ENCODE measurements at regions not wholly inside any gene's neighbourhood (a gene's known extent, or its start where the extent isn't known, plus 50 kb on each side); places are given as distances from the start of the nearest gene placed in this dataset.

DNA sequence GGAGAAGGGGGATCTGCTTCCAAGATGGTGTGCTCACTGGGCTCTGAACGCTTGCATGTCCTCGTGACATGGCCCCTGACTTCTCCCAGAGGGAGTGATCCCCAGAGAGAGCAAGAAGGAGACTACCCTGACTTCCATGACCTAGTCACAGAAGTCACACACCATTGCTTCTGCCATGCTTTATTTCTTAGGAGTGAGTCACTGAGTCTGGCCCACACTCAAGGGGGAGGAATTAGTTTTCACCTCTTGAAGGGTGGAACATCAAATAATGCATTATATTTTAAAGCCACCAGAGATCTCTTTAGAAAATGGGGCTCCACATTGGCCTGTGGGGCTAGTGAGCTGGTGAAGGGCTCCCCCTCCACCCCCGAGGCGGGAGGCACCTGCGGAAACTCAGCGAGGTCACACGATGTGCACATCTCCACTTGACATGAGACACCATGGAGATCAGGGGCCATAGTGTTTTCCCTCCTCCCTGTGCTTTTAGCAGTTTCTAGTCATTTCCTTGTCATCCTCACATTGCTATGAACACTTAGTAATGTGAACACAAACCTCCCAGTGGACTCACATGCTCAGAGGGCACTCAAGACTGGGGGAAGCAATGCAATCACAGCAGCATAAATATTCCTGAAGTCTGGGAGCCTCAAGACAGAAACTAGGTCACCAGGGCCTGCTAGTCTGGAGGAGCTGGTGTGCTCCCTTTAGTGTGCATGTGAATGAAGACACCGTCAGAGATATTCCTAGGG is 87.4 kb upstream of the FZD10 start:
- DNase-seq: no peak

DNA sequence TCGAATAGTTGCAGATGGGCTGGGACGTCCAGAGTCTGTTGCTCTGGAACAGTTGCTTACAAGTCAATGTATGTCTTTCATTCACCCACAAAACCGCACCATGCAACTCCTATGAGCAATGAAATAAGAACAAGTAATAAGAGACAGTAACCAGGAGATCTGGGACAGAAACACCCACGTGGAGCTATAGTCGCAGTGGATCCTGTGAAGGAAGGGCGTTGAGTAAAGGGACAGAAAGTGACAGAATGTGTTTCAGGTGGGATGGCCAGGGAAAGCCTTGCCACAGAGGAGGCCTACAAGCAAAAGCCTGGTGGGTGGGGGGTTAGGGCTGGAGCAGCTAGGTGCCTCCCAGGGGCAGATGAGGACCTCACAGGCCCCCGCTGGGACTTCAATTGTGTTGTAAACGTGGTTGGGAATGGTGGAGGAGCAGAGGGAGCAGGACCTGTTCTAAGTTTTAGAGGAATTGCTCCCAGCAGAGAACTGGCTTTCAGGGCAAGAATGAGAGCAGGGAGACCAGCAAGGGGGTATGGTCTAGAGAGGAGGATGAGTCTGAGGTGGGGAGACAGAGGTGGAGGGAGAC is 86.7 kb upstream of the FZD10 start:
- no peak for DNase-seq

DNA sequence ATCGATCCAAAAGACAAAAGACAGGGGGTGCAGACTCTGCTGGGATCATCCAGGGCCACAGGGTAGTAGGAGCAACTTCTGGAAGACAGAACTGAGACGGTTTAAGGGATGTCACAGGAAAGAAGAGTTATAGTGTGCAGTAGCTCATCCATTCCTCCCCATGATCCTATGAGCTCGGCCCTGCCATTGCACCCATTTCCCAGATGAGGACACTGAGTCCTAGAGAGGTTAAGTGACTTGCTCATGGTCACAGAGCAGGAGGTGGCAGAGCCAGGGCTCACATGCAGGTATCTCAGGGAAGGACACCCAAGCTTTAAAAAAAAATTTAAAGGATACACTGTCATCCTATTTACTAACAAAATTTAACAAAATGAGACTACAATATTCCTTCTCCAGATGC is 86.1 kb upstream of the FZD10 start:
- DNase-seq: no peak

DNA sequence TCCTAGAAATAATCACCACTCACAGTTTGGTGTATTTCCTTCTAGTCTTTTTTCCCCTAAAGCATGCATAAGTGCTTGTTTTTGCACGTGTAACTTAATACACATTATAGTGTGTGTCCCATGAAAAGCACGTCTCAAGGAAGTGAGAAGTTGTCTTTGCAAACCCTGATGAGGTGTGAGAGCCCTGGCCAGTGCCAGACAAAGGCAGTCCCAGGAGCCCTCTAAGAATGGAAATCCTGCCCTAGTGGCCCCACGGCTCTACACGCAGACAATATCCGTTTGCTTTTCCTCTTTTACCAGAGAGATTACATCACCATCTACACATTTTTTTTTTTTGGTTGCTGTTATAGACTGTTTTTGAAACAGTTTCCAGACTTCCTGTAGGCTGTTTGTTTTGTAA is 85.5 kb upstream of the FZD10 start:
- DNase-seq: no peak

DNA sequence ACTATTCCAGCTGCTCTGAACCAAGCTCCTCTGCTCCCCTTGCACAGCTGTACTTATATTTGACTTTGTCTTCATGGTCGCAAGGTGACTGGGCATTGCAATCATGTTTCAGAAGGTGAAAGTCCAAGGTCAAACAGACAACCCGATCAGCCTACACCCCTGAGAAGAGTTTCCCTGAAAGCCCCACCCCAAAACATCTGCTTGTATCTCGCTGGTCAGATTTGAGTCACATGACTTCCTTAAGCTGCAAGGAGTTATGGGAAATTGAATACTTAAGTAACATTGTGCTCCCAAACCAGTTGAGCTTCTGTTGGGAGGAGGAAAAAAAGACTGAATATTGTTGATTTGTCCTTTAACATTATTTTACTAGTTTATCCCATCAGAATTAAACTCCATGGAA is 83.4 kb upstream of the FZD10 start:
- DNase-seq: no peak

DNA sequence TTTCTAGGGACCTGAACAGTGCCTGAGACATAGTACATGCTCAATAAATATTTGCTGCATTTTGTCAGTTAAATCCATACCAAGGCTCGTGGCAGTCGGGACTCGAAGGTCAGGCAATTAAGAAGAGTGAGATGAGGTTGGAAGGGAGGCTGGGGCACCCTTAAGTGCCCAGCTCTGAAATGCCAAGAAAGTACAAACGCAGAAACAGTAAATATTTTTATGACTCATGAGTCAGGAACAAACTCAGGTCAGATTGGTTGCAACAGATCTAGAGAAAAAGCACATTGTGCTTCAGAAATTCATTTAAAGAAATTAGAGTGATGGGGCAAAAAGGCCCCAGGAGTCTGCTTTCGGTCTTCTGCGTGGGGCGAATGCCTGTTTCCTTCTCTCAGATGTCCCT is 83.0 kb upstream of the FZD10 start:
- DNase-seq: no peak

DNA sequence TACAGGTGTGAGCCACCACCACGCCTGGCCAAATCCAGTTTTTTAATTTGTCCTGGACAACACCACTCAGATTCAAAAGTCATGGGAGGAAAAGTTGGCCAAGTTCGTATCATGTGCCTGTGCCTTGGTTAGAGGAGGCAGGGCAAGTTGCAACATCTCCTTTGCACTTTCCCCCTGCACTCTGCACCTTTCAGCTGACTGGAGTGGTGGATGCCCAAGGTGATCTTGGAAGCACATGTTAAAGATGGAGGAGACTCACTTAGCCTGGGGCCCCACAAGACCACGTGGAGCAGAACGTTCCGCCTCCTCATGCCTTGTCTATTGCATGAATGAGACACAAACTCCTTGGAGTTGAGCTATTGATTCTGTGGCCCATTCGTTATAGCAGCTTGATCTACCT is 82.1 kb upstream of the FZD10 start:
- no peak for DNase-seq

DNA sequence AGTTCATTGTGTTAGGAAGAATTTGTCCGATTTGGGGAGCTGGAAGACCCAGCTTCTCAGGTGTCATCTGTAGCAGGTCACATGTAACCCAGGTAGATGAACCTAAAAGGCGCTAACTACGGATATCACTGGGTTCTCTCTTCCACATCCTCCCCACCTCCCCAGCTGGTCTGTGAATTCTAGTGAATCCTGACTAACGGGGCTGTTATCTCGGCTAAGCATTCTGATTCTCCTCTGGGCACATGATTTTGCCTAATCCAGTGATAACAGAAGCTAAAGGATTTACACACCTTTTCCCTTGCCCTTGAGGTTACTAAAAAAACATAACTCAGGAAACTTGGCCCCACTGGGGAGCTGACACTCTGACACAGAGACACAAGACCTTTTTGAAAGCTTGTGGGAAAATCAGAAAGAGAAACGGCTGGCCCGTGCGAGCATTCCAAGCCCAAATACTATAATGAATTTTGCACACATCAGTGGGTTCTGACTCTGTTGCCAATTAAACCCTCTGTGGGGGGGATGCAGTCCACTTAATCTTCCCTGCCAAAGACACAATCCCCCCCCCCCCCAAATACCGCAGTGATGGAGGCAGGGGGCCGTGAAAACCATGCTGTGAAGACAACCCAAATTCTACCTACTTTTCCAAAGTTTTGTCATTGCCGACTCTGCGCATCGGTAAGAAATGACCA is 81.0 kb upstream of the FZD10 start:
- DNase-seq: no peak

DNA sequence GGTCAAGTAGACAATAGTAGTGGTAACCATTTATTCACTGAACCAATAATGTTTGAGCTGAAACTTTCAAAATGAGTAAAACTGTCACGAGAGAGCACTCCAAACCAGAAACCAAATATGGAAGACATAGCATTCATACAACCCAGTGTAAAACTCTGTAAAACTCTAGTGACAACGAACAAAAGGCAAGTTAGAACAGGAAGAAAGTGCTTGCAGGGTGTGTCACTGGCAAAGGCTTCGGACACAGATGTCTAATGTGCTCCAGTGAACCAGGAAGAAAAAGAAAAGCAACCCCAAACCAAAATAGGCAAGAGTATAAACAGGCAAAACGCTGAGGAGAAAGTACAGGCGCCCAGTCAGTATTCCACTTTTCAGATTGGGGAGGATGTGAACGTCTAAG is 79.3 kb upstream of the FZD10 start:
- no peak for DNase-seq

DNA sequence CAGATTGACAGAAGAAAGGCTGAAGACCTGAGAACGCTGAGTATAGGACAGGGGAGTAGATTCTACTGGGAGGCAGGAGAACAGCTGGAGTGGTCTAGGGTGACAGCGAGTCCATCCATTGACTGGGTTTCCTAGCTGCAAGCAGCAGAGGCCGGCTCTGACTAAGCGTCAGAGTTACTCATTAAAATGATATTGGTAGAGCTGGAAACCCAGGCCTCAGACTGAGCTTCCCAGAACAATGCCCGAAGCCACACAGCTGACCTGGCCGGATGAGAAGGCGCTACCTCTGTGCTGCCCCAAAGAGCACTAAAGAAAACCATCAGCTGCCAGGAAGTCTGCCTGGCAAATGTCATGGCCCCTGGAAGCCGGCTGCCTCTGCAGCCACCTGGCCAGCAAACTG is 78.5 kb upstream of the FZD10 start:
- no peak for DNase-seq

DNA sequence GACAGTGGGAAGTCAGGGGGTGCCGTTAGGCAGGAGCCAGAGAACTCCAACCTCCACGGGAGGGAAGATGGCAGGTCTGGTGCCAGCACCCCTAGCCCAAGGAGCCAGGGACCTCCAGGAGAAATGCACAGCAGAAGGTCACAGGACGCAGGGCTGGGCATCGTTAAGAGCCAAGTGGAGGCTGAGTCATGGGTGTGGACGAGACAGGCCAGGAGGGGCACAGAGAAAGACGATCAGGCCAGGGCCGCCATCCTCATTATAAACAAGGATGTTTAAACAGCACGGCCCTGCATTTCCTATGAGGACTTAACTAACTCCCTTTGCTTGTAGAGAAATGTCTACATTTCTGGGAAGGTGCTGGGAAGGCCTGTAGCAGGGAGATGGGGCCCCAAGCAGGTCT is 77.9 kb upstream of the FZD10 start:
- DNase-seq: no peak

DNA sequence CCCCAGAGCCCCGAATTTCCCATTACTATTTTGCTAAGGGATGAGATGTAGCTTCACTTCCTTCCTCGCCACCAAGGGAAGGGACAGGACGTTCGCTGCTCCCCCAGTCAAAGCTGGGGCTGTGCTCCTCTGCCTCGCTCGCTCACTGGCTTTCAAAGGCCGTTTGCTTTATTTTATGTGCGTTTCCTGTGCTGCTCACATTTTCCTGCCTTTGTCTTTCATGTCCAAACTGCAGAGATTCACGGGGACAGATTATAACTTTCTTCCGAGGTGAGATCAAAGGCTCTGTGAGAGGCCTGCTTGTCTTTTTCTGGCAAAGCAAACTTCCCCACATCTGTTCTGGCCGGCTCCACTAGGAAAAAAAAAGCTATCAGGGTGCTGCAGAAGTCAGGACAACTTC is 76.0 kb upstream of the FZD10 start:
- no peak for DNase-seq

DNA sequence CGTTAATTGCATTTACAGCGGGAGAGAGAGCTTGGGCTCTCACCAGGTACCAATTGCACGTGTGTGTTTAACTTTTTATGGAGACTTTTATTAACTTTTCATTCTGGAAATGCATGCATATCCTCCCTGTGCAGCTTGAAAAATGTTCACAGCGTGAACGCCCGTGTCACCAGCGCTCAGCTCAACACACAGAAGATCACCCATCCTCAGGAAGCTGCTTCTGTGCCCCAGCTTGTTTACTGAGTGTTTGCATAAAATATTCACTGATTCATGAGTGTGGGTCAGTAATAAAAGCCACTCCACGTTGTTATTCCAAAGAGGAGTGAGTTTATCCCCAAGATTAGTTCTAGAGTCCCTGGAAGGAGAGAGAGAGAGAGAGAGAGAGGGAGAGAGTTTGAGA is 75.5 kb upstream of the FZD10 start:
- no peak for DNase-seq

DNA sequence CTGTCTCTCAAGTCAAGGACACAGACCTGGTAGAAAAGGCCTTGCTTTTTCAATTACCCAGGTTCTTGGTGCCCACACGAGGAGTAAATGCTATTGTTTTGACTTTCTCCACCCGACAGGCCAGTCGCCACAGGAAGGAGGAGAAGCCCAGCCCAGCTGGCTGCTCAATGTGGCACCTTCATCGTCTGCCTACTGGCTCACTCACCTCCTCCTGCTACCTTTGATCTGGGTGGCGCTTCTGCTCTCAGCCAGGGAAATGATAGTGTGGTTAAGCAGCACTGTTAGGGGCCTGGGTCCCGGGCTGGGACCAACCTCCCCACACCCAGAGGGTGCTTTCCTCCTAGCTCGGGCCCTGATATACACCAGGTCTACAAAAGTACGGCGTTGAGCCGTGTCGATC is 75.0 kb upstream of the FZD10 start:
- DNase-seq: no peak

DNA sequence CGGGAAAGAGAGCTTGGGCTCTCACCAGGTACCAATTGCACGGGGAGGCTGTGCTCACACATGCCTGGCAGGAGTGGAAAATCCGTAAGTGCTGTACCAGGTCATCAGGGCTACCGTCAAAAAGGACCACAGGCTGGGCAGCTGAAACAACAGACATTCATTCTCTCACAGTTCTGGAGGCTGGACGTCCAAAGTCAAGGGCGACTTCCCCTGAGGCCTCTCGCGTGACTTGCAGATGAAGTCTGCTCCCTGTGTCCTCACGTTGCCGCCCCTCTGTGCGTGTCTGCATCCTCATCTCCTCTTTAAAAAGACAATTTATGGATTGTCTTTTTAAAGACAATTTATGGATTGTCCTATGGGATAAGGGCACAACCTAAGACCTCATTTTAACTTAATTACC is 73.8 kb upstream of the FZD10 start:
- no peak for DNase-seq

DNA sequence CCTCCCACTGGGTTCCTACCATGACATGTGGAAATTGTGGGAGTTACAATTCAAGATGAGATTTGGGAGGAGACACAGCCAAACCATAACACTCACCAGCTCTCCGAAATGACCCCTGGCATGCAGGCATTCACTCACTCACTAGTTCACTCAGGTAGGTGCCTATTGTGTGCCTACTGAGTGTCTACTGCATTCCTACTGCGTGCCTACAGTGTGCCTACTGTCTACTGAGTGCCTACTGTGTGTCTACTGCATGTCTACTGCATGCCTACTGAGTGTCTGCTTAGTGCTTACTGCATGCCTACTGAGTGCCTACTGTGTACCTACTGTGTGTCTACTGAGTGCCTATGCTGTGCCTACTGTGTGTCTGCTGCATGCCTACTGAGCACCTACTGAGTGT is 71.7 kb upstream of the FZD10 start:
- no peak for DNase-seq

DNA sequence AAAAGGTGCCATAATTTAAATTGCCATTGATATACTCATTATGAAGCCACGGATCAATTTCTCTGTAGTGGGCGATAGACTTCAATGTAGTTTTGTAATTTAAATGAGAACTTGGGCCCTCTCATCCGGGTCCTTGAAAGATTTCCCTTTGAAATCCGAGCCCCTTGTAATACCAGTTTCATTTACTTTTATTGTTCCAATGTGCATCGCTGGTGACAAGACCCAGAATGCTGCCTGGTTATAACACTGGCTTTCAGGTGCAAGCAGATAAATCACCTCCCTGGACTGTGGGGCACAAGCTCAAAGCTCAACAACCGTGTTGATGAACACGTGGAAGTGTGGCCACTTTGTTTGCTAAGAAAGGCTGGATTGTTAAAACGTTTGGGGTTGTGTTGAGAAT is 68.9 kb upstream of the FZD10 start:
- no peak for DNase-seq

DNA sequence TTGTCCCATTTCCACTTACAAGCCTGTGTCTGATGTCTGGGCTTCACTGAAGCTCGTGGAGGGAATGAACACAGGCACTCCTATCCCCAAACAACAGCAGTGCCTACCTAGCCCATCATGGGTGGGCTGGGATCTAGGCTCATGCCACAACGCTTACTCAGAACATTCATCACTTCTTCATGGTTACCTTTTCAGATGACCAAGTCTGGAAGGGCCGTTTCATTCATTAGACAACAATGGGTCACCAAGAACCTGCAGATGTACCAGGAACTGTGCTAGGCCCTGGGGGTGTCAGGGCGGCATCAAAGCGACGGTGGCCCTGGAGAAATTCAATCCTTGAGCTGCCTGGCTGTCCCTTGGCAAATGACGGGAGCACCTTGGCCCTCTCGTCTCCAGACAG is 64.9 kb upstream of the FZD10 start:
- DNase-seq: no peak

DNA sequence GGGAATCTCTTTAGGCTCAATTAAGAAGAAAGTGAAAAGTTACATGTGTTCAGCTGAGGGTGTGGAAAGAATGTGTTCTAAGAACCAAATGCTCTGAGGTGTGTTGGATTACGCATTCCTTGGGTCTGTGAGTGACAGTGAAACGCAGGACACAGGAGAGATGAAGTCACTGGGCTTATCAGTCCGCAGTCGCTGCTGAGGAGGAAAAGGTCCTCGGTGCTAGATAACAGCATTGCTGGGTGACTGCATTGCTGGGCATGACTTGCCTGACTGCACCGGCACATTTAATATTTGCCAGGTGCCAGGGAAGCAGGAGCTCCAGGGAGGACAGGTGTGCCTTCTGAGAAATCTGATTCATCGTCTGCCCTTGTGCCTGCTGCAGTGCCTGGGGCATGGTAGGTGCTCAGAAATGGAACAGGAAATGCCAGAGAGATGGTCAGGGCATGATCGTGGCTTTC is 64.4 kb upstream of the FZD10 start:
- no peak for DNase-seq

DNA sequence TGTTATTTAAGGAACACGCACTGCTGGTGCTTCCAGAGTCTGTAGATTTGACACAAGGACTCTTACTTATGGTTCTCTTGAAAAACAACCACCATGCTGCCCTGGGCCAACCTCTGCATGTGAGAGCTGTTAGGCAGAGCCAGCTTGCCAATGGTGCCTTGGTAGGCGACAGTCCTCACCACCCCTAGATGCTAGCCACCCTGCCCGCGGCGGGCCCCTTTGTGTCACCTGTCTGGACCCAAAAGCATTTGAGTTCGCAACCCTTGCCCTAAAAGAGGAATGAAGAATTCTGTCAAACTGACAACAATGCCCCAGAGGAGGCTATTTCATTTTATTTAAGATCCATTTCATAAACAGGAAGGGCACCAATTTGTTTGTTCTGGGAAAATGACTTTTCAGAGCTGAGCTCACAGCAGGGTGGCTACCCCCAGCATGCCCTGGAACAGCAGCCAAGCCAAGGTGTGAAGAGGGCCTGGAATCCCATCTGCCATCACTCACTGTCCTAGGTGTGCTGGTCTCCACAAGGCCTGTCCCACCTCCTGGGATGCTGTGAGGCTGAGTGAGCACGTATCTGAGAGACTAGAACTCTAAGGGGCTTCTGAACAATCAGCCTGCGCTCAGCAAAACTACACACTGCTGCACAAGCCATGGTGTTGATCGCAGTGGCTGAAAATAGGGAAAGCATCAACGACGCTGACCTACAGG is 63.8 kb upstream of the FZD10 start:
- DNase-seq: no peak

DNA sequence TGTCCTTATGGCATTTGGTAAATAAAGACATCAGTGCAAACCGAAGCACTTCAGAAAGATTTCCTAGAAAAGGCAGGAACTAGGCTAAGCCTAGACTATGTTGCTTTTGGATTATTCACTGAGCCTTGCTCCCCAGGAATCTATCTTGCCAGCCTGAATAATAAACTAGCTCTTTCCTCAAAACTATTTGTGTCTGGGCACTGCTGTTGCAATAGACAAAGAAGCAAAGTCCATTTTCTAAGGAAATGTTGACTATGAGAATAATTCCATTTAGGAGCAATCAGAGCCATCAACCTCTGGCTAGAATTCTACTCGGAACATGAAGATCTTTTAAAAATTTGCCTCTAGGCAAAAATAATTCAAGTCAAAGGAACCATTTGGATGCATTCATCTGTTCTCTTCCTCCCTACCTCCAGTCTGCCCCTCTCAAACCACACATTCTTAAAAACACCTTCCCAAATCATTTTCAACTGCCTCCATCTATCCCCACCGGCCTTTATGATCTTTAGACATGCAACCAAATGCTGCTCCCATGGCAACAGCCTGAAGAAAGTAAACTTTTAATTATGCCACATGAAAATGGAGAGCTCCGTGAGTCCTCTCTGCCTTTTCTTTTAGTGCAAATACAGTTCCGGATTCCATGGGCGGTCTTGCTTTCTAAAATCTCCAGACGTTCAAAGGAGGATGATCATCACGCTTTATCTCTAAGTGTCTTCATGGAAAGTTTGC is 61.5 kb upstream of the FZD10 start:
- no peak for DNase-seq

DNA sequence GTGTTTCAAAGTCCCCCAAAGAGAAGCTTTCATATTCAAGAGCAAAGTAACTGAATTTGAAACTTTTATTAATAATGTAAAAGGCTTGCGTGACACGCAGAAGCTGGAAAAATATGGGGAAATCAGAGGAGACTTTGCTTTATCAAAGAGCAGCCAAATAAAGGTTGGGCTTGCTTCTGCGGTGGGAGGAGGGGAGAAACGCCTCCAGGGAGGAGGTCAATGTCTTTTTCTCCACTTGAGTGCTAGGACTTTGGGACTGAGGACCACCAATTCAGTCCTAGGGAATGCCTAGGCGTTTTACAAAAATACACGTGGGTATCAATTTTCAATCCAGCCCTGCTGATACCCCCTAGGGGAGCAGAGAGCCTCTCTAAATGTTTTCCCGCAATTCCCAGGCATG is 60.9 kb upstream of the FZD10 start:
- no peak for DNase-seq

DNA sequence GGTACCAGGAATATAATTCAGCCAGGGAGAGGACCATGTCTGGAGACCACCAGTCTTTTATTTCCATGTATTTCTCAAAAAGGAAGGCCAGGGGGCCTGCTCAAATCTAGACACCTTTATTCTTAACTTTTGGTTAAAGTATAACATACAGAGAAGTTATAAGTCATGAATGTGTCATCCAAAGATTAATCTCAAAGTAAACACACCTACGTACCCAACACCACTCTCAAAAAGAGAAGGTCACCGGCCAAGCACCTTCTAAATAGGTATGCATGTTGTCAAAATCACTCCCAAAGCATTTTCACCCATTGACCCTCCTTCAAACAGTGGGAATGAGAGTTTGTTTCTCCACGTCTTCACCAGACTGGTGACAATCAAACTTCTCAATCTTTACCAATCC is 60.0 kb upstream of the FZD10 start:
- no peak for DNase-seq
